ENCODE measurements at regions not wholly inside any gene's neighbourhood (a gene's known extent, or its start where the extent isn't known, plus 50 kb on each side); places are given as distances from the start of the nearest gene placed in this dataset.

DNA sequence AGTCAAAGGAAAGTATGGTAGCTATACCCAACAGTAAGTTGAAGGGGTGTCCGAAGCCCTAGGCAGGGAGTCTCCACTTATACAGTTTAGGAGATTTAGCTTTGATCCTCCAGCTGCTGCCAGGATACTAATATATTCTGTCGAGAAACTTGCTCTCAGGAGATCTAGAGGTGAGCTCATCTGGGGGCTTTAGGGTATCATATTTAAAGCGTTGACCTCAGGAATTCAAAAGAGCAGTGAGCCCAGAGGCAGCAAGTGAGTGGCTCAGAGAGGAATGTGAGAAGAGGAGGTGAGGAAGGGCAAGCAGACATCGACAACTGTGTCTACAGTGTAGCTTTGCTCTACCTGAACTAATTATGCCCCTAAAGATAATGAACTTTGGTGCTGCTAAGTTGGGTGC lies 245.1 kb upstream of the LRTM1 start:
- TF ChIP-seq, protein P1, sequence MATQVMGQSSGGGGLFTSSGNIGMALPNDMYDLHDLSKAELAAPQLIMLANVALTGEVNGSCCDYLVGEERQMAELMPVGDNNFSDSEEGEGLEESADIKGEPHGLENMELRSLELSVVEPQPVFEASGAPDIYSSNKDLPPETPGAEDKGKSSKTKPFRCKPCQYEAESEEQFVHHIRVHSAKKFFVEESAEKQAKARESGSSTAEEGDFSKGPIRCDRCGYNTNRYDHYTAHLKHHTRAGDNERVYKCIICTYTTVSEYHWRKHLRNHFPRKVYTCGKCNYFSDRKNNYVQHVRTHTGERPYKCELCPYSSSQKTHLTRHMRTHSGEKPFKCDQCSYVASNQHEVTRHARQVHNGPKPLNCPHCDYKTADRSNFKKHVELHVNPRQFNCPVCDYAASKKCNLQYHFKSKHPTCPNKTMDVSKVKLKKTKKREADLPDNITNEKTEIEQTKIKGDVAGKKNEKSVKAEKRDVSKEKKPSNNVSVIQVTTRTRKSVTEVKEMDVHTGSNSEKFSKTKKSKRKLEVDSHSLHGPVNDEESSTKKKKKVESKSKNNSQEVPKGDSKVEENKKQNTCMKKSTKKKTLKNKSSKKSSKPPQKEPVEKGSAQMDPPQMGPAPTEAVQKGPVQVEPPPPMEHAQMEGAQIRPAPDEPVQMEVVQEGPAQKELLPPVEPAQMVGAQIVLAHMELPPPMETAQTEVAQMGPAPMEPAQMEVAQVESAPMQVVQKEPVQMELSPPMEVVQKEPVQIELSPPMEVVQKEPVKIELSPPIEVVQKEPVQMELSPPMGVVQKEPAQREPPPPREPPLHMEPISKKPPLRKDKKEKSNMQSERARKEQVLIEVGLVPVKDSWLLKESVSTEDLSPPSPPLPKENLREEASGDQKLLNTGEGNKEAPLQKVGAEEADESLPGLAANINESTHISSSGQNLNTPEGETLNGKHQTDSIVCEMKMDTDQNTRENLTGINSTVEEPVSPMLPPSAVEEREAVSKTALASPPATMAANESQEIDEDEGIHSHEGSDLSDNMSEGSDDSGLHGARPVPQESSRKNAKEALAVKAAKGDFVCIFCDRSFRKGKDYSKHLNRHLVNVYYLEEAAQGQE (IDR thresholded peaks at IDR 0.05; ENCODE audit: insufficient read depth in 1 of 2, low read depth in 2 of 2, low read length in 2 of 2), result no peak
- no peak for TF ChIP-seq TAF1 (IDR thresholded peaks at IDR 0.05; ENCODE audit: borderline replicate concordance, insufficient read depth, low read length)
- TF ChIP-seq POLR2AphosphoS5 (IDR thresholded peaks at IDR 0.05; ENCODE audit: low read depth, low read length), result no peak
- no peak for TF ChIP-seq FOXP2 (optimal IDR thresholded peaks at IDR 0.05; ENCODE audit: borderline replicate concordance, extremely low read depth, extremely low read length, insufficient read depth)
